Esophagus mucosa (tissue), 1 donor: ENCODE measurements at regions not wholly inside any gene's neighbourhood (a gene's known extent, or its start where the extent isn't known, plus 50 kb on each side); places are given as distances from the start of the nearest gene placed in this dataset.

ENCODE experiments used
- ATAC-seq: fragments of 200-7000 bp; cut with Tn5 transposase; one replicate; pipeline ENCODE4 v1.9.1; 2020
- donor health status: DM: yes; HTN: yes; CAD: no.

- no peak for ATAC-seq
These were observed 713.8 kb downstream of the TBC1D22A start for GRCh38 chr22:47476231-47476630.

GRCh38 chr22:47474895-47475294 lies 712.4 kb downstream of the TBC1D22A start:
- no peak for ATAC-seq

- no peak for ATAC-seq
These were observed 712.0 kb downstream of the TBC1D22A start for GRCh38 chr22:47474464-47474863.

GRCh38 chr22:47472636-47473035 lies 710.2 kb downstream of the TBC1D22A start:
- no peak for ATAC-seq

GRCh38 chr22:47471406-47471805 lies 709.0 kb downstream of the TBC1D22A start:
- no peak for ATAC-seq

GRCh38 chr22:47465809-47466208 lies 703.4 kb downstream of the TBC1D22A start:
- ATAC-seq: no peak

- ATAC-seq: no peak
These were observed 702.8 kb downstream of the TBC1D22A start for GRCh38 chr22:47465222-47465621.

- ATAC-seq: no peak
These were observed 700.8 kb downstream of the TBC1D22A start for GRCh38 chr22:47463220-47463619.

- no peak for ATAC-seq
These were observed 698.4 kb downstream of the TBC1D22A start for GRCh38 chr22:47460861-47461260.

- ATAC-seq: no peak
These were observed 697.7 kb downstream of the TBC1D22A start for GRCh38 chr22:47460176-47460575.

GRCh38 chr22:47458348-47458747 lies 695.9 kb downstream of the TBC1D22A start:
- ATAC-seq: no peak

- no peak for ATAC-seq
These were observed 695.3 kb downstream of the TBC1D22A start for GRCh38 chr22:47457509-47458300.

GRCh38 chr22:47457021-47457420 lies 694.6 kb downstream of the TBC1D22A start:
- ATAC-seq: peak; percentile 43

- no peak for ATAC-seq
These were observed 693.6 kb downstream of the TBC1D22A start for GRCh38 chr22:47456031-47456430.

GRCh38 chr22:47453049-47453448 lies 690.6 kb downstream of the TBC1D22A start:
- no peak for ATAC-seq

GRCh38 chr22:47452184-47452583 lies 689.7 kb downstream of the TBC1D22A start:
- peak; percentile 38 for ATAC-seq

- ATAC-seq: no peak
These were observed 688.5 kb downstream of the TBC1D22A start for GRCh38 chr22:47450876-47451475.

GRCh38 chr22:47449508-47450270 lies 687.2 kb downstream of the TBC1D22A start:
- no peak for ATAC-seq

- peak; percentile 16 for ATAC-seq
These were observed 686.1 kb downstream of the TBC1D22A start for GRCh38 chr22:47448231-47449223.

- no peak for ATAC-seq
These were observed 684.7 kb downstream of the TBC1D22A start for GRCh38 chr22:47446821-47447810.

- ATAC-seq: no peak
These were observed 683.9 kb downstream of the TBC1D22A start for GRCh38 chr22:47446331-47446730.
